Erythroblast (primary cell): ENCODE measurements at regions not wholly inside any gene's neighbourhood (a gene's known extent, or its start where the extent isn't known, plus 50 kb on each side); places are given as distances from the start of the nearest gene placed in this dataset.

Experiments used
- GATA1 ChIP-seq: IDR thresholded peaks from 2 replicates; pipeline ENCODE4 v1.6.1; 2011; ENCODE audit warnings: low read depth, mild to moderate bottlenecking, control low read depth, low read length, moderate library complexity
- POLR2A ChIP-seq: IDR thresholded peaks from 2 replicates; pipeline ENCODE4 v1.6.1; 2011; ENCODE audit warnings: mild to moderate bottlenecking, low read length

DNA sequence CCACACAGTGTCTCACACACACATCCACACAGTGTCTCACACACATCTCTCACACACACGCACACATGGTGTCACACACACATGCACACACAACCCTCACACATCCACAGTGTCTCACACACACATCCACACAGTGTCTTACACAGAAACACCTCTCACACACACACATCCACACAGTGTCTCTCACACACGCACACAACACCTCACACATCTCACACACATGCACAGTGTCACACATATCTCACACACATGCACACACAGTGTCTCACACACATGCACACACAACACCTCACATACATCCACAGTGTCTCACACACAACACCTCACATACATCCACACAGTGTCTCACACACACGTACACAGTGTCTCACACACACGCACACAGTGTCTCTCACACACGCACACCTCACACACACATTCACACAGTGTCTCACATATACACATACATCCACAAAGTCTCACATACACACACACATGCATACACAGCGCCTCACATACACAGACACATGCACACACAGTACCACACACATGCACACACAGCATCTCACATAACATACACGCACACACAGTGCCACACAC, 473.9 kb upstream of the HS6ST1 start:
- TF ChIP-seq POLR2A (no peak), GATA1 (no peak)
